MM.1S (cell line): ENCODE measurements at regions not wholly inside any gene's neighbourhood (a gene's known extent, or its start where the extent isn't known, plus 50 kb on each side); places are given as distances from the start of the nearest gene placed in this dataset.

Experiments used
- CTCF ChIP-seq: fragments of 300-600 bp; sonication (generic); IDR thresholded peaks from 2 replicates; pipeline ENCODE4 v1.5.1; 2016; ENCODE audit warnings: antibody characterized with exemption, low read length, mixed read lengths
- EZH2 ChIP-seq: fragments of 300-600 bp; sonication (generic); optimal IDR thresholded peaks from 2 replicates; pipeline ENCODE3; 2017; ENCODE audit warnings: low read depth, mild to moderate bottlenecking, antibody characterized with exemption, low read length, mixed read lengths

- no peak for TF ChIP-seq CTCF
- TF ChIP-seq EZH2: no peak
Measured at GRCh38 chr10:8665322-8665721, 610.8 kb downstream of the GATA3 start.
